ENCODE measurements at regions not wholly inside any gene's neighbourhood (a gene's known extent, or its start where the extent isn't known, plus 50 kb on each side); places are given as distances from the start of the nearest gene placed in this dataset.

DNA sequence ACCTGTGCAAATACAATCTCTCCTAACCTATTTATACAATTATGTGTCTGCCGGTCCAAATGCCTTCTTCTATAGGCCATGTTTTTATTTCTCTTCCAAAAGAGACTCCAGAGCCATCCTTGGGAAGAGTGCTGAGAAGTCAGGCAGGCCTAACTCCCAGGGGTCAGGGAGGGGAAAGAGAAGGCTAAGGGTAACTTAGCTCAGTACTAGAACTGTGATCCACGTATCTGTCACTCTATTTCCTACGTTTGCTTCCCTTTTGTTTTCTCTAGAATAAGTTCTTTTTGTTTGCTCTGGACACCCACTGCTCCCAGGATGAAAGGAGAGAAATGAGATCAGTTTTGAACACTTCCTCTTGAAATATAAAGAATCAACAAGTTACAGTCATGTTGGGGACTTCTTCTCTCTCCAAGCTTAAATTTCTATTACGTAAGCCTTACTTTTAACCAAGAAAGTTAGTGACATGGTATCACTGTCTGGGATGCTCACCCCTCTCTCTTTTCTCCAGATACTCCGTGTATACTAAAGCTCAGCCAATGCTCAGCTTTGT lies 79.2 kb downstream of the DAD1 start (continued):
- no peak for TF ChIP-seq ZNF12 (CRISPR knock-in tag; IDR thresholded peaks at IDR 0.05)
- TF ChIP-seq, protein P1, sequence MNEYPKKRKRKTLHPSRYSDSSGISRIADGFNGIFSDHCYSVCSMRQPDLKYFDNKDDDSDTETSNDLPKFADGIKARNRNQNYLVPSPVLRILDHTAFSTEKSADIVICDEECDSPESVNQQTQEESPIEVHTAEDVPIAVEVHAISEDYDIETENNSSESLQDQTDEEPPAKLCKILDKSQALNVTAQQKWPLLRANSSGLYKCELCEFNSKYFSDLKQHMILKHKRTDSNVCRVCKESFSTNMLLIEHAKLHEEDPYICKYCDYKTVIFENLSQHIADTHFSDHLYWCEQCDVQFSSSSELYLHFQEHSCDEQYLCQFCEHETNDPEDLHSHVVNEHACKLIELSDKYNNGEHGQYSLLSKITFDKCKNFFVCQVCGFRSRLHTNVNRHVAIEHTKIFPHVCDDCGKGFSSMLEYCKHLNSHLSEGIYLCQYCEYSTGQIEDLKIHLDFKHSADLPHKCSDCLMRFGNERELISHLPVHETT (CRISPR knock-in tag; conservative IDR thresholded peaks at IDR 0.05) = no peak
- no peak for TF ChIP-seq IKZF5 (CRISPR knock-in tag; IDR thresholded peaks at IDR 0.05)
- TF ChIP-seq ZBTB42 (CRISPR knock-in tag; IDR thresholded peaks at IDR 0.05) = no peak
- TF ChIP-seq MED8 (CRISPR knock-in tag; IDR thresholded peaks at IDR 0.05; ENCODE audit: insufficient replicate concordance) = no peak

GRCh38 chr14:22509036-22509709 lies 79.9 kb downstream of the DAD1 start:
- POLR2A ChIA-PET = no interaction called here
- no peaks in the 10 kb centered on the region for H3K4me1 ChIP-seq (ENCODE audit: insufficient read depth, low read length)
- H3K36me3 ChIP-seq (replicated peaks in 1 of 2; ENCODE audit: control insufficient read depth in 1 of 2, insufficient read depth in 2 of 2, low read length in 2 of 2) = no peaks in the 10 kb centered on the region
- intact Hi-C loops (cut with micrococcal nuclease; ENCODE audit: unreplicated experiment) = no loop called here
- CTCF ChIA-PET (ENCODE audit: low intra/inter-chr PET ratio, low total read pairs) = no interaction called here
- no peak overlapping the region for H3K4me3 ChIP-seq (replicated peaks in 1 of 3; ENCODE audit: insufficient read depth in 1 of 3, low read depth in 2 of 3, low read length in 3 of 3)
- no peak overlapping the region for H3K9ac ChIP-seq (ENCODE audit: insufficient read depth, low read depth, low read length)
- TF ChIP-seq, protein P2, sequence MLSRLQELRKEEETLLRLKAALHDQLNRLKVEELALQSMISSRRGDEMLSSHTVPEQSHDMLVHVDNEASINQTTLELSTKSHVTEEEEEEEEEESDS (CRISPR knock-in tag; IDR thresholded peaks at IDR 0.05; ENCODE audit: borderline replicate concordance) = no peak
- 0 out of 2 replicates have a peak, but pooled peaks have one; percentile 24 for TF ChIP-seq ZNF530 (CRISPR knock-in tag; IDR thresholded peaks at IDR 0.05; ENCODE audit: low read depth)
- no peak overlapping the region for H2AFZ ChIP-seq (ENCODE audit: low read length)
- in situ Hi-C loops (cut with HindIII; ENCODE audit: extremely low pct_ligation_motif_present, low pct_unique_long_range_greater_than_20kb) = no loop called here
- no peaks in the 10 kb centered on the region for H4K20me1 ChIP-seq (ENCODE audit: insufficient read depth, low read length)
- 16% methylated on average over 7 of the region's 7 CpGs for WGBS (ENCODE audit: low lambda C conversion rate)
- ATAC-seq (peak; percentile 32), DNase-seq (ENCODE audit: low spot score) (no peak), FAIRE-seq (no peak)
- BruUV-seq (replicated peaks) = no TSS peak
- H3K27ac ChIP-seq (ENCODE audit: extremely low read length, insufficient read depth, low read length) = no peak overlapping the region
- H3K4me2 ChIP-seq (ENCODE audit: low read depth, low read length) = no peak overlapping the region
- no peaks in the 10 kb centered on the region for H3K79me2 ChIP-seq (ENCODE audit: insufficient read depth, low read length)
- peaks cover 3 to 35% of the 10 kb centered on the region in 2 experiments; a peak in 2 of 5 replicates for H3K27me3 ChIP-seq (ENCODE audit: control insufficient read depth in 1 of 2, insufficient read depth in 2 of 2, low read length in 2 of 2)
- H3K9me3 ChIP-seq (ENCODE audit: low read length) = no peaks in the 10 kb centered on the region

Data from HepG2 (cell line).